ENCODE measurements at regions not wholly inside any gene's neighbourhood (a gene's known extent, or its start where the extent isn't known, plus 50 kb on each side); places are given as distances from the start of the nearest gene placed in this dataset.

DNA sequence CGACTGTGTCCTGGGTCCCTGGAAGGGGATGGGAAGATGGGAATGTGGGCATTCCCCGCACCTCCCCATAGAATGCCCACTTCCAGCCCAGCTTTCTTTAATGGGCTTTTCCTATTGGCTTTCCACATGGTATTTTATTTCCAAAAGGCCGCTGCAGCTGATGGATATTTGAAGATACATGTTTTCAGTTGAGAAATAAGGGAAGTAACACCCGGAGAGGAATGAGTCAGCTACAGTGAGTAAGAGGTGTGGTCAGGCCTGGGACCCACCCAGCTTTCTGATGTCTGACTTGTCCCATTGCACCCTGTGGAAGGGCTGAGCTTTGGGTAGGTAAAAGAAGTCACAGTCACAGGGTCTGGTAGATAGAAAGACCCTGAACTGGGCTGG is 476.9 kb downstream of the MIAT start:
- Histone ChIP-seq H3K27ac (ENCODE audit: low read depth, low read length) (peak overlapping the region; percentile 78), H2AFZ (ENCODE audit: low read length, unreplicated experiment) (no peak overlapping the region), H3K36me3 (ENCODE audit: insufficient read depth, low read length) (no peaks in the 10 kb centered on the region), H3K27me3 (ENCODE audit: insufficient read depth, low read length) (no peaks in the 10 kb centered on the region), H3K79me2 (ENCODE audit: control insufficient read depth, insufficient read depth, low read length, unreplicated experiment) (no peaks in the 10 kb centered on the region), H3K4me3 (ENCODE audit: low read depth, low read length) (peak overlapping the region; percentile 40; the same call in 1 of the 2 replicates), H3K4me1 (ENCODE audit: control insufficient read depth, insufficient read depth, low read length, unreplicated experiment) (peaks cover 42% of the 10 kb centered on the region)

- H3K79me2 ChIP-seq (ENCODE audit: control insufficient read depth, insufficient read depth, low read length, unreplicated experiment): no peaks in the 10 kb centered on the region
- no peak overlapping the region for H2AFZ ChIP-seq (ENCODE audit: low read length, unreplicated experiment)
- H3K27ac ChIP-seq (ENCODE audit: low read depth, low read length): peak overlapping the region; percentile 75
- no peaks in the 10 kb centered on the region for H3K36me3 ChIP-seq (ENCODE audit: insufficient read depth, low read length)
- peaks cover 51% of the 10 kb centered on the region for H3K4me1 ChIP-seq (ENCODE audit: control insufficient read depth, insufficient read depth, low read length, unreplicated experiment)
- no peaks in the 10 kb centered on the region for H3K27me3 ChIP-seq (ENCODE audit: insufficient read depth, low read length)
- H3K4me3 ChIP-seq (ENCODE audit: low read depth, low read length): no peak overlapping the region
Observed at GRCh38 chr22:27135031-27135981, 477.9 kb downstream of the MIAT start.

DNA sequence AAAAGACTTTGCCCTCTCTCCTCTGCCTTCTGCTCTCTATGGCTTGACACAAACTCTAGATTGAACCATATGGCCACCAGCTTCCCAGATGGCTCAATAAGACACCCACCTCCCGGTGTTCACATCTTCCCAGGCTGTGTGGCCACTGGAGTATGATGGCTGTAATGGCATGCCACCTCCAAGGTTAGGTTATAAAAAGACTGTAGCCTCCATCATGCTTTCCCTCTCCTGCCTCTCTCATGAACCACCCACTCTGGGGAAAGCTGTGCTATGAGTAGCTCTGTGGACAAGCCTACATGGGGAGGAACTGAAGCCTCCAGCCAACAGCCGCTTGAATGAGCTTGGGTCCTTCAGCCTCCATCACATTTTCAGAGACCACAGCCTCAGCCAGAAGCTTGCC is 479.2 kb downstream of the MIAT start:
- Histone ChIP-seq H3K27me3 (ENCODE audit: insufficient read depth, low read length) (no peaks in the 10 kb centered on the region), H2AFZ (ENCODE audit: low read length, unreplicated experiment) (no peak overlapping the region), H3K36me3 (ENCODE audit: insufficient read depth, low read length) (no peaks in the 10 kb centered on the region), H3K79me2 (ENCODE audit: control insufficient read depth, insufficient read depth, low read length, unreplicated experiment) (no peaks in the 10 kb centered on the region), H3K4me3 (ENCODE audit: low read depth, low read length) (no peak overlapping the region), H3K27ac (ENCODE audit: low read depth, low read length) (no peak overlapping the region), H3K4me1 (ENCODE audit: control insufficient read depth, insufficient read depth, low read length, unreplicated experiment) (peaks cover 49% of the 10 kb centered on the region)

DNA sequence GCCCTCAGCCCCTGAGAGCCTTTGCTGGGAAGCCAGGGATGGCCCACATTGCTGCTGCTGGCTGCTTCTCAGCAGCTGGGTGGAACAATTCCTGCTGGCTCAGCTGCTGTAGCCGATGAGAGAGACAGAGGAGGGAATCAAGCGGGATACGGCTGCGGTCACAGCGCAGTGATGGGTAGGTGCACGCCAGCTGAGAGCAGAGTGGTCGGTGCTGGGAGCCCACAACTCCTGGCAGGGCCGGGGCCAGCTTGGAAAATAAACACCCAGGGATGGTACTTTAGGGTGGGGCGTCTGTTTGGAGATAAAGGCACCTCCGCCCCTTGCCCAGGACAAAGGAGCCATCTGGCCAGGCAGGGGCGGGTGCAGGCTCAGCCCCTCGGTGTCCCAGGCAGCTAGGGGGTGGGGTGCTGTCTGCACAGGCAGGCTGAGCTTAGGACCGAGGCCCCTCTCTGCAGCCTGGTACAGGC is 480.5 kb downstream of the MIAT start:
- H3K79me2 ChIP-seq (ENCODE audit: control insufficient read depth, insufficient read depth, low read length, unreplicated experiment): no peaks in the 10 kb centered on the region
- peaks cover 54% of the 10 kb centered on the region for H3K4me1 ChIP-seq (ENCODE audit: control insufficient read depth, insufficient read depth, low read length, unreplicated experiment)

GRCh38 chr22:27138471-27138870 is 481.1 kb downstream of the MIAT start:
- Histone ChIP-seq H3K27ac (ENCODE audit: low read depth, low read length) (no peak overlapping the region), H3K36me3 (ENCODE audit: insufficient read depth, low read length) (no peaks in the 10 kb centered on the region), H3K27me3 (ENCODE audit: insufficient read depth, low read length) (no peaks in the 10 kb centered on the region), H2AFZ (ENCODE audit: low read length, unreplicated experiment) (no peak overlapping the region), H3K79me2 (ENCODE audit: control insufficient read depth, insufficient read depth, low read length, unreplicated experiment) (no peaks in the 10 kb centered on the region), H3K4me1 (ENCODE audit: control insufficient read depth, insufficient read depth, low read length, unreplicated experiment) (peaks cover 50% of the 10 kb centered on the region), H3K4me3 (ENCODE audit: low read depth, low read length) (no peak overlapping the region)

More for the DNA sequence above, 480.5 kb downstream of the MIAT start:
- no peaks in the 10 kb centered on the region for H3K27me3 ChIP-seq (ENCODE audit: insufficient read depth, low read length)
- no peak overlapping the region for H3K27ac ChIP-seq (ENCODE audit: low read depth, low read length)
- H2AFZ ChIP-seq (ENCODE audit: low read length, unreplicated experiment): no peak overlapping the region
- no peaks in the 10 kb centered on the region for H3K36me3 ChIP-seq (ENCODE audit: insufficient read depth, low read length)
- no peak overlapping the region for H3K4me3 ChIP-seq (ENCODE audit: low read depth, low read length)

DNA sequence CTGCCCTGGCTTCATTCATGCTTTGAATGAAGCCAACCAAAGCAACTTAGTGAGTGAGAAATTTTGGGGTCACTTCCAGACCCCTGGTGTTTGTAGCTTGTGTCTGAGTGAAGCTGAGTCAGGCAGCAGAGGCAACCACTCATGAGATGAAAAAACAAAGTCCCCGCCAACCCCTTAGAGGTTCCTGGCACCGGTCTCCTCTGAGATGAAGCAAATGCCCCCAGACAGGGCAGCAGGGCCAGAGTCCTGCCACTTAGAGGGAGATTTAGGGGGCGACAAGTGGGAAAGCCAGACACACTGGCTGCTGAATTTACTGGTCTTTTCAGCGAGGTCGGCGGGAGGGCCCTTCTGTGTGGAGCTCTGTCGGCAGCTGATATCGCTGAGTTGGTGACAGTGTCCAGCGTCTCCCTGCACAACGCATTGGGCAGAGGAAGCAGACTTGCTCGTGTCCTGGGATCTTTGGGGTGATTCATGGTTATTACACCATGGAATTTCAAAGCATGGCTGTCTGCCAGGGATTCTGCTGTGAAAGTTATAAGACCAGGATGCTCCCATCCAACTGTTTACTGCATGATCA is 482.6 kb downstream of the MIAT start:
- Histone ChIP-seq H3K27ac (ENCODE audit: low read depth, low read length) (peak overlapping the region; percentile 83), H3K79me2 (ENCODE audit: control insufficient read depth, insufficient read depth, low read length, unreplicated experiment) (no peaks in the 10 kb centered on the region), H2AFZ (ENCODE audit: low read length, unreplicated experiment) (no peak overlapping the region)

GRCh38 chr22:27142286-27142685 is 484.9 kb downstream of the MIAT start:
- no peak overlapping the region for H3K27ac ChIP-seq (ENCODE audit: low read depth, low read length)
- no peaks in the 10 kb centered on the region for H3K27me3 ChIP-seq (ENCODE audit: insufficient read depth, low read length)
- peaks cover 24% of the 10 kb centered on the region for H3K4me1 ChIP-seq (ENCODE audit: control insufficient read depth, insufficient read depth, low read length, unreplicated experiment)
- no peaks in the 10 kb centered on the region for H3K36me3 ChIP-seq (ENCODE audit: insufficient read depth, low read length)
- H3K4me3 ChIP-seq (ENCODE audit: low read depth, low read length): no peak overlapping the region
- no peak overlapping the region for H2AFZ ChIP-seq (ENCODE audit: low read length, unreplicated experiment)
- no peaks in the 10 kb centered on the region for H3K79me2 ChIP-seq (ENCODE audit: control insufficient read depth, insufficient read depth, low read length, unreplicated experiment)

More for the DNA sequence above, 482.6 kb downstream of the MIAT start:
- Histone ChIP-seq H3K36me3 (ENCODE audit: insufficient read depth, low read length) (no peaks in the 10 kb centered on the region), H3K27me3 (ENCODE audit: insufficient read depth, low read length) (no peaks in the 10 kb centered on the region), H3K4me1 (ENCODE audit: control insufficient read depth, insufficient read depth, low read length, unreplicated experiment) (peaks cover 37% of the 10 kb centered on the region), H3K4me3 (ENCODE audit: low read depth, low read length) (no peak overlapping the region)

GRCh38 chr22:27144321-27144720 is 486.9 kb downstream of the MIAT start:
- H2AFZ ChIP-seq (ENCODE audit: low read length, unreplicated experiment): no peak overlapping the region
- no peaks in the 10 kb centered on the region for H3K79me2 ChIP-seq (ENCODE audit: control insufficient read depth, insufficient read depth, low read length, unreplicated experiment)
- H3K27me3 ChIP-seq (ENCODE audit: insufficient read depth, low read length): no peaks in the 10 kb centered on the region
- H3K36me3 ChIP-seq (ENCODE audit: insufficient read depth, low read length): no peaks in the 10 kb centered on the region
- H3K27ac ChIP-seq (ENCODE audit: low read depth, low read length): no peak overlapping the region
- H3K4me1 ChIP-seq (ENCODE audit: control insufficient read depth, insufficient read depth, low read length, unreplicated experiment): peaks cover 21% of the 10 kb centered on the region
- no peak overlapping the region for H3K4me3 ChIP-seq (ENCODE audit: low read depth, low read length)

DNA sequence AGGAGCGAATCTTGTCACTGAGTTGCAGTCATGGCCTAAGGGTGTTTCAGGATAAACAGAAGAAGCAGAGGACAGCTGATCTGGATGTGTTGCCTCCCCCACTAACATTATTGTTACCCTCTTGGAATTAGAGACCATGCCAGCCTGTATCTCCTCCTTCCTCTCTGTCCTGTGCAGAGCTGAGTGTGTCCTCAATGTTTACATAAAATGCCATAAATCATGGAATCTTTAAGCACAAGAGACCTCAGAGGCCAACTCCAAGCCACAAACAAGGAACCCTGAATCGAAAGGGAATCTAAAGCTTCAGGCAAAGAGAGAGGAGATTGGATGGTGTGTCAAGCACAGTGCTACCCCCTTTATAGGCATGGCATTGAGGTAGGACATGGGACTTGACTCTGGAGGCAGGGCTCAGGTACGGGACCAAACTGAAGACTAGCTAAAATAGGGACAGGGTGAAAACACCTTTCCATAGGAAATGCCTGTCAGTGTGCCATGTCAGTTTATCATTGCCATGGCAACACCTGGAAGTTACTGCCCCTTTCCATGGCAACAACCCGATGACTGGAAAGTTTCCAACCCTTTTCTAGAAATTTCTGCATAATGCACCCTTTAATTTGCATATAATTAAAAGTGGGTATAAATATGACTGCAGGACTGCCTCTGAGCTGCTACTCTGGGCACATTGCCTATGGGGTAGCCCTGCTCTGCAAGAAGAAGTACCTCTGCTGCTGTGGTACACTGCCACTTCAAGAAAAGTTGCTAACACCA is 489.7 kb downstream of the MIAT start:
- H2AFZ ChIP-seq (ENCODE audit: low read length, unreplicated experiment): no peak overlapping the region
- H3K27me3 ChIP-seq (ENCODE audit: insufficient read depth, low read length): no peaks in the 10 kb centered on the region
- no peak overlapping the region for H3K27ac ChIP-seq (ENCODE audit: low read depth, low read length)

GRCh38 chr22:27148055-27148454 is 490.7 kb downstream of the MIAT start:
- no peaks in the 10 kb centered on the region for H3K79me2 ChIP-seq (ENCODE audit: control insufficient read depth, insufficient read depth, low read length, unreplicated experiment)
- H3K36me3 ChIP-seq (ENCODE audit: insufficient read depth, low read length): no peaks in the 10 kb centered on the region
- no peak overlapping the region for H2AFZ ChIP-seq (ENCODE audit: low read length, unreplicated experiment)
- no peaks in the 10 kb centered on the region for H3K4me1 ChIP-seq (ENCODE audit: control insufficient read depth, insufficient read depth, low read length, unreplicated experiment)
- no peak overlapping the region for H3K27ac ChIP-seq (ENCODE audit: low read depth, low read length)
- H3K27me3 ChIP-seq (ENCODE audit: insufficient read depth, low read length): no peaks in the 10 kb centered on the region
- H3K4me3 ChIP-seq (ENCODE audit: low read depth, low read length): no peak overlapping the region

More for the DNA sequence above, 489.7 kb downstream of the MIAT start:
- H3K4me1 ChIP-seq (ENCODE audit: control insufficient read depth, insufficient read depth, low read length, unreplicated experiment): peaks cover 4% of the 10 kb centered on the region
- no peaks in the 10 kb centered on the region for H3K36me3 ChIP-seq (ENCODE audit: insufficient read depth, low read length)
- H3K79me2 ChIP-seq (ENCODE audit: control insufficient read depth, insufficient read depth, low read length, unreplicated experiment): no peaks in the 10 kb centered on the region
- H3K4me3 ChIP-seq (ENCODE audit: low read depth, low read length): no peak overlapping the region
